Prostate gland (tissue), 2 donors: ENCODE measurements at regions not wholly inside any gene's neighbourhood (a gene's known extent, or its start where the extent isn't known, plus 50 kb on each side); places are given as distances from the start of the nearest gene placed in this dataset.

ENCODE experiments used
- DNase-seq: peaks from one replicate; pipeline ENCODE4 v3.0.0-alpha.2; 2019; ENCODE audit warnings: low spot score
- H3K27ac ChIP-seq, 2 donors: fragments of 200-600 bp; sonication (generic); 2 replicates each; pipeline ENCODE4 v1.5.1; 2017 to 2019
- H3K27me3 ChIP-seq: fragments of 200-600 bp; sonication (generic); replicated peaks from 2 replicates; pipeline ENCODE4 v1.5.1; 2019; ENCODE audit not compliant: insufficient read depth
- H3K36me3 ChIP-seq, 2 donors: fragments of 200-600 bp; sonication (generic); 1 replicate in 1 of 2; 2 replicates in 1 of 2; pipeline versions ENCODE4 v1.5.1 to v1.8.1; 2017 to 2019
- H3K4me1 ChIP-seq: fragments of 200-600 bp; sonication (generic); replicated peaks from 2 replicates; pipeline ENCODE4 v1.5.1; 2019
- H3K4me3 ChIP-seq, 2 donors: fragments of 200-600 bp; sonication (generic); 2 replicates each; pipeline ENCODE4 v1.5.1; 2017 to 2019
- H3K9me3 ChIP-seq: fragments of 200-600 bp; sonication (generic); 2 replicates; pipeline ENCODE4 v1.5.1; 2017
- POLR2A ChIP-seq: fragments of 450-650 bp; IDR thresholded peaks from one replicate; pipeline ENCODE4 v1.6.1; 2016; ENCODE audit warnings: antibody characterized with exemption, mild to moderate bottlenecking
- POLR2AphosphoS5 ChIP-seq: sonication (generic); formaldehyde crosslinking; IDR thresholded peaks from one replicate; pipeline ENCODE4 v1.6.1; 2017; ENCODE audit warnings: antibody characterized with exemption
- WGBS: methylation state at CpG from one replicate; pipeline ENCODE4 v1.1.5; 2018; 5-methylcytosine and 5-hydroxymethylcytosine counted together
- intact Hi-C: fragments of 100-400 bp; cut with DNase I; formaldehyde crosslinking; loops from one replicate; pipeline ENCODE4 v1.14.2; 2022
- TF ChIP-seq, protein P1 (sequence below), 4 experiments: fragments of 200-600 bp in 2 of 4; fragments of 450-650 bp in 2 of 4; sonication (generic) in 2 of 4; IDR thresholded peaks; 1 replicate in 3 of 4; 2 replicates in 1 of 4; pipeline ENCODE4 v1.5.1; 2016 to 2019; ENCODE audit warnings: antibody characterized with exemption in 4 of 4, mild to moderate bottlenecking in 2 of 4, moderate library complexity in 2 of 4

DNA sequence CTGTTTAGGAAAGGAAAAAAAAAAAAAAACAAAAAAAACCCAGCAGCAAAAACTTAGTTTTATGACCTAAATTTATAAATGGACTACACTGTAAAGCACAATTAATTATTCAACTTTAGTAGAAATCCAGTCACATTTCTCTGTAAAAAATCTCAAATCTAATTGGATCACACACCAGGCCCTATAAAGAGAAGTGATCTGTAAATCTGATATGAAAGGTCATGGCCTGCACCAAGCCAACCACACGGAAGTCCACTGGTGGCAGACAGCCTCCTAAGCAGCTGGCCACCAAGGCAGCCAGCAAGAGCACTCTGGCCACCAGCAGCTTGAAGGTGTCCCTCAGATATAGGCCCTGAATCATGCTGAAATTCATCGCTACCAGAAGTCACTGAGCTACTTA is 131.6 kb downstream of the HFE start:
- Histone ChIP-seq H3K36me3 (no peaks in the 10 kb centered on the region), H3K9me3 (no peaks in the 10 kb centered on the region), H3K27ac (no peak overlapping the region), H3K27me3 (no peaks in the 10 kb centered on the region), H3K4me3 (no peak overlapping the region), H3K4me1 (peaks cover 3% of the 10 kb centered on the region)
- intact Hi-C loops = loop anchor here (5.0 kb wide), 1 partner anchor 117 kb away; a partner anchor contains a TSS
- DNase-seq = no peak
- 87% methylated on average over 2 of the region's 2 CpGs for WGBS
- TF ChIP-seq, protein P1, sequence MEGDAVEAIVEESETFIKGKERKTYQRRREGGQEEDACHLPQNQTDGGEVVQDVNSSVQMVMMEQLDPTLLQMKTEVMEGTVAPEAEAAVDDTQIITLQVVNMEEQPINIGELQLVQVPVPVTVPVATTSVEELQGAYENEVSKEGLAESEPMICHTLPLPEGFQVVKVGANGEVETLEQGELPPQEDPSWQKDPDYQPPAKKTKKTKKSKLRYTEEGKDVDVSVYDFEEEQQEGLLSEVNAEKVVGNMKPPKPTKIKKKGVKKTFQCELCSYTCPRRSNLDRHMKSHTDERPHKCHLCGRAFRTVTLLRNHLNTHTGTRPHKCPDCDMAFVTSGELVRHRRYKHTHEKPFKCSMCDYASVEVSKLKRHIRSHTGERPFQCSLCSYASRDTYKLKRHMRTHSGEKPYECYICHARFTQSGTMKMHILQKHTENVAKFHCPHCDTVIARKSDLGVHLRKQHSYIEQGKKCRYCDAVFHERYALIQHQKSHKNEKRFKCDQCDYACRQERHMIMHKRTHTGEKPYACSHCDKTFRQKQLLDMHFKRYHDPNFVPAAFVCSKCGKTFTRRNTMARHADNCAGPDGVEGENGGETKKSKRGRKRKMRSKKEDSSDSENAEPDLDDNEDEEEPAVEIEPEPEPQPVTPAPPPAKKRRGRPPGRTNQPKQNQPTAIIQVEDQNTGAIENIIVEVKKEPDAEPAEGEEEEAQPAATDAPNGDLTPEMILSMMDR (IDR thresholded peaks at IDR 0.05) = no peak
- TF ChIP-seq POLR2AphosphoS5 (no peak), POLR2A (no peak)

GRCh38 chr6:26220145-26220970 is 133.1 kb downstream of the HFE start:
- no peaks in the 10 kb centered on the region for H3K27me3 ChIP-seq
- WGBS = 82% methylated on average over 5 of the region's 5 CpGs
- intact Hi-C loops = loop anchor here (5.0 to 10.0 kb wide), 2 partner anchors 52 to 914 kb away; a partner anchor contains a TSS
- no peaks in the 10 kb centered on the region for H3K36me3 ChIP-seq
- no peaks in the 10 kb centered on the region for H3K9me3 ChIP-seq
- no peak overlapping the region for H3K27ac ChIP-seq
- no peak for TF ChIP-seq POLR2A
- TF ChIP-seq, protein P1 (IDR thresholded peaks at IDR 0.05) = no peak
- no peak for TF ChIP-seq POLR2AphosphoS5
- no peak for DNase-seq
- no peaks in the 10 kb centered on the region for H3K4me1 ChIP-seq
- H3K4me3 ChIP-seq = no peak overlapping the region

DNA sequence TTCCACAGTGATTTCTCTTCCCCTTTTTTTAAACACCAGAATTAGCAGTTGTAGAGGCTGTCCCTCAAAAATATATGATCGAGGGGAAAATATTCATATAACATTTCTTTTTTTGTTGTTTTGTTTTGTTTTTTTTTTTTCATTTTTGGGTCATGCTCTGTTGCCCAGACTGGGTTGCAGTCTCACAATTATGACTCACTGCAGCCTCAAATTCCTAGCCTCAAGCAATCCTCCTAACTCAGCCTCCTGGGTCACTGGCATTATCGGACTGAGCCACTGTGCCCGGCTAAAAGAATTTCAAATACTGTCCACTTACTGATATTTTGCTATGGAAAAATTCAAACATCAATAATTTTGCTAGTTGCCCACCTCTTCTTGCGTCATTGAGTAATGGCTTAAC is 134.0 kb downstream of the HFE start:
- Histone ChIP-seq H3K36me3 (no peaks in the 10 kb centered on the region), H3K27ac (no peak overlapping the region), H3K9me3 (no peaks in the 10 kb centered on the region), H3K4me1 (no peaks in the 10 kb centered on the region), H3K27me3 (no peaks in the 10 kb centered on the region), H3K4me3 (no peak overlapping the region)
- DNase-seq = no peak
- TF ChIP-seq, protein P1 (IDR thresholded peaks at IDR 0.05) = no peak
- no peak for TF ChIP-seq POLR2AphosphoS5
- no peak for TF ChIP-seq POLR2A
- WGBS = 96% methylated on average over 4 of the region's 4 CpGs
- intact Hi-C loops = loop anchor here (5.0 to 10.0 kb wide), 2 partner anchors 51 to 914 kb away; a partner anchor contains a TSS

GRCh38 chr6:26222571-26222970 is 135.3 kb downstream of the HFE start:
- Histone ChIP-seq H3K27ac (peak overlapping the region; percentile 87 to 88), H3K4me1 (no peaks in the 10 kb centered on the region), H3K36me3 (no peaks in the 10 kb centered on the region), H3K27me3 (no peaks in the 10 kb centered on the region), H3K9me3 (no peaks in the 10 kb centered on the region), H3K4me3 (no peak overlapping the region)
- no peak for DNase-seq
- TF ChIP-seq, protein P1 (IDR thresholded peaks at IDR 0.05) = no peak
- WGBS = 22% methylated on average over 5 of the region's 5 CpGs
- intact Hi-C loops = loop anchor here (5.0 to 10.0 kb wide), 2 partner anchors 50 to 912 kb away; a partner anchor contains a TSS

- peak overlapping the region; percentile 87 to 88 for H3K27ac ChIP-seq
- no peaks in the 10 kb centered on the region for H3K36me3 ChIP-seq
- no peak for TF ChIP-seq POLR2A
- no peak for TF ChIP-seq POLR2AphosphoS5
- TF ChIP-seq, protein P1 (IDR thresholded peaks at IDR 0.05) = no peak
- intact Hi-C loops = loop anchor here (5.0 to 10.0 kb wide), 2 partner anchors 49 to 912 kb away; a partner anchor contains a TSS
- H3K4me1 ChIP-seq = no peaks in the 10 kb centered on the region
- H3K4me3 ChIP-seq = peak overlapping the region; percentile 41 to 50
- no peak for DNase-seq
- WGBS = under 1% methylated on average over 7 of the region's 7 CpGs
- H3K27me3 ChIP-seq = no peaks in the 10 kb centered on the region
- no peaks in the 10 kb centered on the region for H3K9me3 ChIP-seq
These were observed 136.0 kb downstream of the HFE start for GRCh38 chr6:26223228-26223627.
